Renal cortical epithelial cell (primary cell): ENCODE measurements at regions not wholly inside any gene's neighbourhood (a gene's known extent, or its start where the extent isn't known, plus 50 kb on each side); places are given as distances from the start of the nearest gene placed in this dataset.
A peak's percentile ranks its signal among the peaks of the same experiment; 100 is the strongest.
"Not testable (repeated sequence)": the region's sequence is repeated elsewhere in the genome, so short reads cannot be mapped to it uniquely, and the experiment has no call there.

Source experiments
- DNase-seq: peaks from one replicate; pipeline ENCODE4 v3.0.0-alpha.2; 2011; ENCODE audit warnings: low read depth

DNA sequence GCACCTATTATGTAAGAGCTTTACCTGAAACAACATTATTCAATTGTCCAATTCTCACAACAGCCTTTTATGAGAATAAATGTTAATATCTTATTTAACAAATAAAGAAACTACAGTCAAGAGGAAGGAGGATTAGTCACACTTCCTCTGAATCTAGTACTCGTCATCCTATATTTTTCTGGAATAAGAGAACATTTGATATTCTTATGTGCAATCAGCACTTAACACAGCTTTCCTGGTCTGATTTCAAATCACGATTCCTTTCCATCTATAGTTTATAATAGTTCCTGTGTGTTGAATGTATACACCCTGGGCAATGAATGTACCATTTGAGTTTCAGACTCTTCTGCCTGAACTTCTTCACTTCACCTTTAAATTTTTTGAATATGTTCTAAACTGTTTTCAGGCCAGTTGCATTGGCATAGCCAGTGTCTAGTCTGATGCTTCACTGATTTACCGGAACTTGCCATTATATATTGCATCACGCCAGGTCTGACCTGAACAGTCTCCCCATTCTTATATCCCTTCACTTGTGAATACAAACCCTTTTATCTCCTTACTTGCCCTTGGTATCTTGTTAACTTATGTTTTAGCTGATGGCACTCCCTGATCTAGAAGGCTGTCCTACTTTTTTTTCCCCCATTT, 698.3 kb downstream of the MAT2B start:
- no peak for DNase-seq

DNA sequence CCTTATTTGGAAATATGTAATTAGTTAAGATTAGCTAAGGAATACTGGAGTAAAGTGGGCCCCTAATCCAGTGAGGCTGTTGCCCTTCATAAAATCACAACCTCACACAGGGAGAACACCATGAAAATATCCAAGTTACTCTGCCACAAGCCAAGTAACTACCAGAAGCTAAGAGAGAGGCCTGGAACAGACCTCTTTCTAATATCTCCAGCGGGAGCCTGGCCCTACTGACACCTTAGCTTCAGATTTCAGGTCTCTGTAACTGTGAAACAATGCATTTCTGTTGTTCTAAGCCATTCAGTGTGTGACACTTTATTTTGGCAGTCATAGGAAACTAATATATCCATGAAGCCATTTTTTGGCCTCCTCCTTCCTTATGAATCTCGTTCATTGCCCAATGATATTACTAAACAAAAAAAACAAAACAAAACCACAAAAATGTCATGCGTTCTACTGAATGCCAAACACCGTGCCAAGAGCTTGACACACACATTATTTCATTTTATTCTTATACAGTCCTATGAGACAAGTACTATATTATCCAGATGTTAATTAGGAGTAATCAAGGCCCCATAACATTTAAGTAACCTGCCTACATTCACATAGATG, 699.0 kb downstream of the MAT2B start:
- no peak for DNase-seq

DNA sequence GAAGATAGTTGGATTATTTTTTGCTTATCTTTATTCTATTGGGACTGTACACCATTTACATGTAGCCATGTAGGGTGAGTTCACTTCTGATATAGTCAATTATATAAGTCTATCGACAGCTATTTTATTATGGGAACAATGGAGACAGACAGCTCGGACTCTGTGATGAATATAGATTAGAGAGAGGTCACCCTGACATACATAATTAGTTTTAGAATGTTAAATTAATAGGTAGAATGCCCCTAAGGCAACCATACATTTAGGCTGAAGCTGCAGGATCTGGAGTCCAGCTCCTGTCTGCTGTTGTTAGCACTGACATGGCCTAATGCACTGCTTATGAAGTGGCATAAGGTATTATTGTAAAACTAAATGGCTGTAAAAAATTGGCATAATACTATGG, 700.8 kb downstream of the MAT2B start:
- DNase-seq: no peak

DNA sequence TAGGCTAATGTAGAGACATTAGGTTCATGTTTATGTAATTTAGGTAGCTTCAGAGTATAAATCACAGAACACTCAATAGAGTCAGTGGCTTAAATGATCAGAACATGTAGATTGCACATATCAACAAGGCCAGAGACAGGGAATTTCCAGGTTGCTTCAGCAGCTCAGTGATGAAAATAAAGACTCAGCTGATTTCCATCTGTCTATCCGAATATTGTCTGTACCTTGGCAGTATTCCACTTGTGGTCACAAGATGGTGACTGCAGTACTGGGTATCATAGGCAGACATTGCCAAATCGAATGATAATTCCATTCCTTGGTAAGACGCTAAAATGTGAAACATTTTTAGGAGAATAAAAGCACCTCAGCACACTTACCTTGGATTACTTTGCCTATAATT, 702.2 kb downstream of the MAT2B start:
- DNase-seq: peak; percentile 17

DNA sequence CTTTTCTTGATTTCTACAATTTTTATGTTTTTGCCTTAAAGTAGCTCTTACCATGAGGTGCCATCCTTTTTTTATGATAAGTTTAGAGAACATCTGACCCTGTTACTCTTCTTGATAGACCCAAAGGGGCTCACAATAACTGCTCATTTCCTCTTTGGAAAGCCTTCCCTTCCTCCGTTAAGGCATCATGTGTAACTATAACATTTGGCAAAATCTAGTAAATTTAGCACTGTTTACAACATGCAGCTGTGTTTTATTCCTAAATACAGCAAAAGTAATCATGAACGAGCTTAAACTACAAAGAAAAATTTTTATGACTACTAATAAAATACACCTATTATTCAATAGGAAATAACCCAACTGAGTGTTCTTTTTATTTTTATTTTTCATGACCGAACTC, 705.1 kb downstream of the MAT2B start:
- no peak for DNase-seq

DNA sequence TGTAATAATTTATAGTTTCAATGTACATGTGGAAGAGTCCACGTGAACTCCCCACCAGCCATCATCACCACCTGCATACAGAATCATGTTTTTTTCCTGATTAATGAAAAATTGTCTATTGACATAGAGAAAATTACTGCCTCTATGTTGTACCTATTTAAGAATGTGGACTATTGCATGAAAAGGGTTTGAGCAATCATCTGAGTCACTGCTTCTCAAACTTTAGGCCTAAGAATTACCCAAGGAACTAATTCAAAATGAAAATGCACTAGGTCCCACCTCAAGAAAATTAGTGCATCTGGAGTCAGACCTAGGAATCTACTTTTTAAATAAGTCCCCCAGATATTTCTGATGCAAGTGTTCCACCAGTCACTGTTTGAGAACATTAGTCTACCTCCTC, 709.3 kb downstream of the MAT2B start:
- peak; percentile 30 for DNase-seq

DNA sequence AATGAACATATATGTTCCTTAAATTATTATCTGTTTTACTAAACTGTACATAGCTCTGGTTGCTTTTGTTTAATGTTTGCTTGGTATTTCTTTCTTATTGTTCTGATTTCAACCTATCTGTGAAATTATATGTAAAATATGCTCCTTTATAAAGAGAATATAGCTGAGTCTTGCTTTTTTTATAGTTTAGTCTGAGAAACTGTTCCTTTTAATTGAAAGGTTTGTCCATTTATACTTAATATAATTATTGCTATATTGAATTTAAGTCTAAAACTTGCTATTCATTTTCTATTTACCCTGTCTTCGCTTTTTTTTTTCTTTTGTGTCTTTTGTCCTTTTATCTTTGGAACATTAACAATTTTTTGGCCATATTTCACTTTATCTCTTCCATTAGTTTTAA, 712.0 kb downstream of the MAT2B start:
- DNase-seq: no peak

DNA sequence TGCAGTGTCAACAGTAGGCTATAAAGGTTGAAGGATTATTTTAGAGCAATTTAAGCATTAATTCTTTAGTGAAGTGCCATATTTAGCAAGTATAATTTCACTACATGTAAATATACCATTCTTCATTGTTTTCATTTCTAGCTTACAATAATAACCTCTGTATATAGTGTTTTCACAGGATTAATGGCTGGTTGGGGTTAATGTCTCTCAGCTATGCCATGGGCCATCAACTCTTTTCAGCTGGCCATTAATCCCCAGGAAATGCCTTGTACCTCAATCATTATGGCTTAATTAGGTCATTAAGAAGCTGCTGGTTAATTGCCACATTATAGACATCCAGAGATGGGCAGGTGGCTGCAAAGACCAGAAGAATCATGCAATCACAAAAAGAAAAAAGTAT, 715.1 kb downstream of the MAT2B start:
- no peak for DNase-seq

DNA sequence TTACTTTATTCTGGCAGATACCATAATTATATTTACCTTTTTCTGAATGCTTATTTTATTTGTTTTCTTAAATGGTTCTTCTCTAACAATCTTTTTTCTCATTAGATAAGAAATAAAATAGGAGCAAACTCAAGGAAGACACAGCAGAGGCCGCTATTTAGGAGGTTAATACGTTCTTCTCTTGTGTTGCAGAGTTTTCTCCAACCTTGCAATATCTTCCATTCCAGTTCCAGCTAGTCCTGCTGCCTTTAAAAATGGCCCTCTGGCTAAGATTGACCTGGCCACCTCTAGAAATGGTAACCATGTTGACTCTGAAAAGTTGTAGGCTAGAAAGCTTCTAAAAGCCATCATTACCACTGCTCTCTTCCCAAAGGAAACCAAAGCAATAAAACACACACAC, 718.8 kb downstream of the MAT2B start:
- peak; percentile 21 for DNase-seq

DNA sequence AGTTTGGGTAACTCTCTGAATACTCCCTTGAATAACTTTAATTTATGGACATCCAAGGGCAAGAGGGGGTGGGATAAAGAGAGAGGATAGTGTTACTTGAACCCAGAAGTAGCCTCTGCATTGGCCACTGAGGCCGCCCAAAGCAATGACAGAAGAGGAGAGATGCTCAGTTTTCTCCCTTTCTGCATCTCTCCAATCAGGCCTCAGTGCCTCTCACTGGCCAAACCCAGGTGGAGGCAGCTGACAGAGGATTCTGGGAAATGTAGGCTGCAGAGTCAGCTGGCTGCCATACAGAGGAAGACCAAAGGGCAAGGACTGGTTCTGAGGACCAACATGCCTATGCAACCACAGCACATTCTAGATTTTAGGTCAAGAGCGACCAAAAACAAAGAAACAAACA, 719.4 kb downstream of the MAT2B start:
- no peak for DNase-seq

DNA sequence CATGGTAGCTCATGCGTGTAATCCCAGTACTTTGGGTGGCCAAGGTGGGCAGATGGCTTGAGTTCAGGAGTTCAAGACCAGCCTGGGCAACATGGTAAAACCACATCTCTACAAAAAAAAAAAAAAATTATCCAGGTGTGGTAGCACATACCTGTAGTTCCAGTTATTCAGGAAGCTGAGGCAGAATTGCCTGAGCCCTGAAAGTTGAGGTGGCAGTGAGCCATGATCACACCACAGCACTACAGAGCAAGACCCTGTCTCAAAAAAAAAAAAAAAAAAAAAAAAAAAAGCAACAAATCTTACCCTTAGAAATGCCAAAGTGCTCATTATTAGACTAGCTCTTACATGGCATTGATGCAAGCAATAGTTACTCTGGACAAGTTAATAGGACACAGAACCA, 724.9 kb downstream of the MAT2B start:
- no peak for DNase-seq

DNA sequence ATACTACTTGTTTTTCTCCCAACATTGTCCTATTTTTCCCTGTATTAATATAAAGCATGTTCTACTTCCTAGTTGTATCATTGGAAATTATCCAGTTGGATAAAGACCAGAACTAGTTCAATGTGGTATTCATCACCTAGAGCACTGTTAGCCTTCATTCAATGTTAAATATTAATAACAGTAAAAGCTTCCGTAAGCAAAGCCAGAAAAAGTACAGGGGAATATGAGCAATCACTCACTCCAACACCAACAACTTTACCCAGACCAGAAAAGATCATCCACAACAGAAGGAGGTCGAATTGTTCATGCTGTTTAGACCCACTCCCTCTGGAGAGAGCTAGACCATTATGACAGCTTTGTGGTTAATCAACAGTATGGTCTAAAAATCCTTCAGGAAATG, 728.4 kb downstream of the MAT2B start:
- peak; percentile 96 for DNase-seq

DNA sequence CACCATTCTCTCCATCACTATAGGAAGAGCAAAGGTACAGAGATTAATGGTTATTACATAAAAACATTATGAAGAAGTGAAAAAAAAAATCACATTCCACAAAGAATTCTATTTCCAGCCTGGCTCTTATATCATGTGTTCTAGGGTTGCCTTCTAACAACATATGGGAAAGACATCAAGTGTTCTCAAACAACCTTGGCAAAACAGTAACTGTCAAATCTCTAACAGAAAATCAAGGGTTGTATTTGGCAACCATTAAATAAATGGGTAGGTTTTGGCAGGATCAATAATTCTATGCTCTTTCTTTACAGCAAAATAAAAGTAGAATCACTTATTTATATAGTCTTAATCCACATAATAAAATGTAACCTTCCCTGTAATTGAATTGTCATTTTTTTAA, 728.9 kb downstream of the MAT2B start:
- no peak for DNase-seq

DNA sequence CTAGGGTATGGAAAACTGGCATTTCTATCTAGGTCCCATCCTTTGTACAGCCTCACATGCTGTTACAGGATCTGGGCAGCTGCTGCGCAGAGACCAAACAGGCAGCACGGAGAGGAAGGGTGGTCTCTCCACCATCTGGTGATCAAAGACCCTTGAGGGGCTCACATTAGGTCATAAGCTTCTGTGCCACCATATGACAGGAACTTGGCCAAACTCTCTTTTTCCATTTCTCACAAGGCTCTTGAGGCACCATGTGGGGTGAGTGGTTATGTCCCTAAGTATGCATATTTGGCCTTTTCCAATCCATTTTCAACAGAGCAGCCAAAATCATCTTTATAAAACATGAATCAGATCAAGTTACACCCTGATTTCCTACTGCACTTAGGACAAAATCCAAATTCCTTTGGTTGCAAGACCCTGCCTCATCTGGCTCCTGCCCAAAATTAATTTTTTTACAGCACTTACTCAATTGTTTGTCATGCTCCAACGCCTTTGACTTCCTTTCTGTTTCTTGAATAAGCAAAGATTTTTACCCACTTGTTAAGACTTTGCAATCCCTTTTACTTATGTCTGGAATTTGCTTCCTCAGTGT, 730.0 kb downstream of the MAT2B start:
- peak; percentile 92 for DNase-seq

DNA sequence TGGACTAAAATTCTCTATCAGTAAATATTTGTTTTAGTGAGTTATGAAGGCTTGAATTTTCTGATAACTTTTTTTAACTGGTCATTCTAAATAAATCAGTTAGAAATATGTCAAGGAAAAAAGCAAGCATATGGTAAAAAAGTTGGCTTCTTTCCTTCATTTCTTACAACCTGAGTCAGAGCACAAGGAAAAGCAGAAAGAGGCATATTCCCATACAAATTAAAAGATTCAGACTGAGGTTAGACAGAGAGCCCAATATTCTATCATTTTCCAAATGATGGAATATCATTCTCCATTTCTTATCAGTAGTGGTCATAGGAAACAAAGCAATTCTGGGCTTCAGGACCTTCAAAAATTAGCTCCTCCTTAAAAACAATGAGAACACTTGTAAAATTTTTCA, 732.1 kb downstream of the MAT2B start:
- DNase-seq: no peak

DNA sequence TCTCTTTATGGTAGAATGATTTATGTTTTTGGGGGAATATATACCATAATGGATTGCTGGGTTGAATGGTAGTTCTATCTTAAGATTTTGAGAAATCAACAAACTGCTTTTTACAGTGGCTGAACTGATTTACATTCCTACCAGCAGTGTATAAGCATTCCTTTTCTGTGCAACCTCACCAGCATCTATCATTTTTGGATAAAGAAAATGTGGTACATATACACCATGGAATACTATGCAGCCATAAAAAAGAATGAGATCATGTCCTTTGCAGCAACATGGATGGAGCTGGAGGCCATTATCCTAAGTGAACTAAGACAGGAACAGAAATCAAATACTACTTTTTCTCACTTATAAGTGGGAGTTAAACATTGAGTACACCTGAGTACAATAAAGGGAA, 746.4 kb downstream of the MAT2B start:
- not testable (repeated sequence) for DNase-seq

DNA sequence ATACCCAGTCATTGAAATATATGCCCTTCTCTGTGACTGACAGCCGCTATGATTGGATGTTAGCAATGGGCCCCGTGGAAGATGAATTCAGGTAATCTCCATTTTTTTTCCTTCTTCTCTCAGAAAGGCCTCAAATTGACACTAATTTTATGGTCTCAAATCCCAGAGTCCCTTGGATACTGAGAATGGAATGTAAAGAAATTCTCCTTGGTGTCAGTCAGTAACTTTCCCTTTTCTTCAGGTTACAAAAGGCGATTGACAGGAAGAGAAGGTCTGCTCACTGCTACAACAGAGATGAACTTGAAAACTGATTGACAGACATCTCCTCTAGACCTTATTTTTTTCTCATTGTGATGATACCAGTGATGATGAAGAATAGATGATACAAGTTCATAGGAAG, 748.3 kb downstream of the MAT2B start:
- DNase-seq: no peak

DNA sequence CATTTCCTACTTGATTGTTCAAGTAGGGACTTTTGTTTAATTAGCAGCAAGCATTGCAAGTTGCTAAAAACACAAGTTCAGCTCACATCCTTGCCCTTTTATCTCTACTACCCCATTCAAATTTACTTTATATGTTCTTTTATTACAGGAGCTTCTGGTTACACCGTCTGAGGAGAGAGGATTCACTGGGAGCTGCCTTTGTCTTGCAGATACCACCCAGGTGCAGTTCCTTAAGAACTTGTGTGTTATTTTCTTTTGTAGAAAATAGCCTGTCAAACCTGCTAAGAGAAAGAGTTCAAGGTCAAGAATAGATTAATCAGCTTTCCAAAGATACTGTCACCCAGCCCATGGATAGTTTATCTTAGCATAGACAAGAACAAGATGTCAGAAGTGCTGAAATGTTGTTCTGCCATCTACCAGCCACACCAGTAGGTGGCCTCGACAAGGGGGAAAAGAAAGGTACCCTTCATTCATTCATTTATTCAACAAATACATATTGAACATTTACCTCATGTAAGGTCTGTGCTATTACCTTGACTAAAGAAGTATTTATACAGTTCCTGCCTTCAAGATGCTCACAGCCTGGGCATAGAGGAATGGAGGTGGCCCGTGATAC, 750.3 kb downstream of the MAT2B start:
- no peak for DNase-seq

DNA sequence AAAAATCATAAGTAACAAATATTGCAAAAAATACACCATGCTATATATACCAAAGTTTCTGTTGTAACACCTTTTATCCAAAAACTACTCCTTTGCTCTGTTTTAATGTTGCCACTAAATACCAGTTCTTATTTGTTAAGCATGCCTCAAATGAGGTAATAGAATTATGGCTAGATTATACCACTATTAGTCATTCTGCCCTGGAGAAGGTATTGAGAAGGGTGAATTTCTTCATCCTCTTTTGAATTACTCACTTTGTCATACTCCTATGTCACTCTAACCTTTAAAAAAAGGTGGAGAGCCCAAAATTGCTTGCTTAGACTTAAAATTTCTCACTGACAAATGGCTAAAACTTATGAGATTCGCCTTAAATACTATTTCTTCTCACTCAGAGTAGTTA, 750.9 kb downstream of the MAT2B start:
- peak; percentile 71 for DNase-seq

DNA sequence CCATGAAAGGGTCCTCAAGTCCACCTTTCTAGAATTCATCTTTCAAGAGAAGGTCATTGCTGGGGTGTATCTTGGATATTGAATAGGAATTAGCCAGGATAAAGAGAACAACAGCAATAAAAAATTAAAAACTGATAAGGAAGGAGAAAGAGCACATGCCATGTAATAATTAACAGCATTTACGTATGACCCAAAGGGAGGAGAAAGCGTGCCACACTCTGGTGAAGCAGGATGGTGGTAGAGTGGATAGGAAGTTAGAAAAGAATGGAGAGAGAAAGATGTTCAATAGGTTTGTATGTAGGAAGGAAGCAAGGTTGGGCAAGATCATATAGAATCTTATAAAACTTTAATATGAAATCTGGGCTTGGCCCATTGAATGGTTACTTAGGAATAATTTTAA, 751.5 kb downstream of the MAT2B start:
- no peak for DNase-seq

DNA sequence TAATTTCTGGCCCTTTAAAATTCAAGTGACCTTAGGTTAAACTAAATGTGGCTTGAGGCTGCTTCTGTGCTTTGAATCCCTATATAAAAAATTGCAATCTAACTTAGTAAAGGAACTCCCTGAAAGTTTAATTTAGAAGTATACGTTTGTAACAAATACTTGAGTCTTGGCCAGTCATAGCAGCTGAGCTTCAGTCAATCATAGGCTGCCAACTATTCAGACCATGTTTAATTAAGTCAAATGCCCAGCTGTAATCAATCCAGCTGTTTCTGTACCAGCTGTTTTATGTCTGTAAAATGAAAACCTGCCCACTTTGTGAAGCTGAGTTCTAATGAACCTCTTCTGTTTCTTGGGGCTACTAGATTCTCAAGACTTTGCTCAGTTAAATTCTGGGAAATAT, 760.1 kb downstream of the MAT2B start:
- no peak for DNase-seq

DNA sequence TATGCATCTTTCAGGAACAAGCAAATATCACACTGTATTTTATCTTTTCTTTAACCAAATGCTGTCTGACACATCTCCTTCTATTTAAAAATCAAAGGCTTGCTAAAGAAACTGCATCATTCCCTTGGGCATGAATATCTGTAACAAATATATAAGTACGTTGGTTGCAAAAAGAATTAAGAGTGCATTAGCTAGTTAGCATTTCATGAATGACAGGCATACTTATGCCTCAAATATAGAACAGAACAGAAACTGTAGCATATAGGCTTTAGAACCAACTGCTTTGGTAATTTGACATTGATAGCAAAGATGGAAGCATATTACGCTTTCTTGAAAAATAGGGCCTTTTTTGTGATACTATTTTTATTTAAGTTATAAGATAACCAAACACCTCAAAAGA, 761.2 kb downstream of the MAT2B start:
- no peak for DNase-seq

DNA sequence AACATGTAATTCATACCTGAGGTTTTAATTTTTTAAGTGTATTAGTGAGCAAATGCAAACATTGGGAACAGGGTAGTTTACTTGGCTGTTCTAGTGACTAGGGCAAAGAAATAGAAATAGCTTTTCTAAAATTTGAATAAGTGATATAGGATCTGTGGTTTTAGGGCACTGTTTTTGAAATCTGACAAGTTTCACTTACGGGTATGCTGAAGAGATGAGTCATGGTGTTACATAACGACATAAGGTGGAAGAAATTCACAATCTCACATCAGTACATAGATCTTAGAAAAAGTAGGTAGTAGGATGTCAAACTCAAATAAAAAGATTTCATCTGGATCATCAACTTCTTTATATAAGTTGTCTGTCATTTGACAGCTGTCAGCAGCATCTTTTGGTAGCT, 772.3 kb downstream of the MAT2B start:
- peak; percentile 44 for DNase-seq
